Osteoblast (primary cell): ENCODE measurements at regions not wholly inside any gene's neighbourhood (a gene's known extent, or its start where the extent isn't known, plus 50 kb on each side); places are given as distances from the start of the nearest gene placed in this dataset.

Experiments used
- DNase-seq: peaks from one replicate; pipeline ENCODE4 v3.0.0; 2011; ENCODE audit warnings: low spot score, mixed read lengths; ENCODE audit not compliant: insufficient read length; ENCODE audit errors: missing footprints
- H2AFZ ChIP-seq: 2 replicates; pipeline ENCODE4 v1.6.0; 2011; ENCODE audit warnings: mild to moderate bottlenecking, low read length
- H3K27ac ChIP-seq: 2 replicates; pipeline ENCODE4 v1.5.1; 2011; ENCODE audit warnings: mild to moderate bottlenecking, low read depth, low read length, moderate library complexity
- H3K27me3 ChIP-seq: 2 replicates; pipeline ENCODE4 v1.6.0; 2012; ENCODE audit warnings: mild to moderate bottlenecking, control low read depth, inconsistent platforms, low read length, moderate library complexity; ENCODE audit not compliant: insufficient read depth
- H3K36me3 ChIP-seq: 2 replicates; pipeline ENCODE4 v1.5.1; 2011; ENCODE audit warnings: mild to moderate bottlenecking, low read length, control low read depth, moderate library complexity; ENCODE audit not compliant: insufficient read depth
- H3K4me1 ChIP-seq: 2 replicates; pipeline ENCODE4 v1.5.1; 2011; ENCODE audit warnings: mild to moderate bottlenecking, low read length, control low read depth, moderate library complexity; ENCODE audit not compliant: insufficient read depth
- H3K4me2 ChIP-seq: 2 replicates; pipeline ENCODE4 v1.6.0; 2011; ENCODE audit warnings: mild to moderate bottlenecking, low read length; ENCODE audit not compliant: insufficient read depth
- H3K4me3 ChIP-seq: fragments of 200-600 bp; sonication (generic); 3 replicates; pipeline ENCODE4 v1.5.1; 2012; ENCODE audit warnings: mild to moderate bottlenecking, low read length, inconsistent platforms; ENCODE audit not compliant: insufficient read depth
- H3K79me2 ChIP-seq: 2 replicates; pipeline ENCODE4 v1.6.0; 2012; ENCODE audit warnings: mild to moderate bottlenecking, low read length, control low read depth, inconsistent platforms; ENCODE audit not compliant: insufficient read depth
- H3K9me3 ChIP-seq: 2 replicates; pipeline ENCODE4 v1.5.1; 2011; ENCODE audit warnings: low read depth, low read length, control low read depth
- H4K20me1 ChIP-seq: 2 replicates; pipeline ENCODE4 v1.6.0; 2012; ENCODE audit warnings: mild to moderate bottlenecking, low read length, control low read depth; ENCODE audit not compliant: insufficient read depth
- CTCF ChIP-seq: IDR thresholded peaks from 2 replicates; pipeline ENCODE4 v1.5.1; 2011; ENCODE audit warnings: mild to moderate bottlenecking, low read depth, low read length, moderate library complexity; ENCODE audit errors: extremely low read depth

DNA sequence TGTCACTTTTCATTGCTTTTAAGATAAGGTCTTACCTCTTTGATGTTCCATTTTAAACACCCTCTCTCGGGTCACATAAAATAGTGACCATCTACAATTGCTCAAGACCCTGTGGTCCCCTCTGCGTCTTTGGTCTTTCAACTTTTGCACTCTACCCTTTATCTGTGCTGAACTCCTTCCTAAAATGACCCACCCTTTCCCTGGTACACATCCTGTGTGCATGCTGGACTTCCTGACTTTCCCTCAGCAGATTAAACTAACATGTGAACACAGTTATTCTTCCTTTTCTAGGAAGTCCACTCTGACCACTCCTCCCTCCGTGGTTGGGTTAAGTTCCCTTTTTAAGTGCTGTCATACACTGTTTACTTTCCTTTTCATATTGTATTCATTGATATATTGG is 414.2 kb downstream of the GABRB3 start:
- no peaks in the 10 kb centered on the region for H3K79me2 ChIP-seq
- DNase-seq, result no peak
- H3K9me3 ChIP-seq, result no peaks in the 10 kb centered on the region
- no peaks in the 10 kb centered on the region for H4K20me1 ChIP-seq
- no peak overlapping the region for H3K27ac ChIP-seq
- no peak for TF ChIP-seq CTCF
- H3K36me3 ChIP-seq, result no peaks in the 10 kb centered on the region
- no peak overlapping the region for H3K4me2 ChIP-seq
- H3K4me1 ChIP-seq, result no peaks in the 10 kb centered on the region
- no peak overlapping the region for H2AFZ ChIP-seq
- no peaks in the 10 kb centered on the region for H3K27me3 ChIP-seq
- no peak overlapping the region for H3K4me3 ChIP-seq

- DNase-seq, result no peak
- Histone ChIP-seq H3K79me2 (no peaks in the 10 kb centered on the region), H3K4me2 (no peak overlapping the region), H3K27ac (no peak overlapping the region), H3K36me3 (no peaks in the 10 kb centered on the region), H2AFZ (no peak overlapping the region), H3K27me3 (no peaks in the 10 kb centered on the region), H4K20me1 (no peaks in the 10 kb centered on the region), H3K9me3 (no peaks in the 10 kb centered on the region), H3K4me3 (no peak overlapping the region), H3K4me1 (no peaks in the 10 kb centered on the region)
- no peak for TF ChIP-seq CTCF
These were observed 415.2 kb downstream of the GABRB3 start for GRCh38 chr15:26357653-26358052.

GRCh38 chr15:26355472-26356074 is 417.3 kb downstream of the GABRB3 start:
- H3K27ac ChIP-seq, result no peak overlapping the region
- no peak for TF ChIP-seq CTCF
- H3K27me3 ChIP-seq, result no peaks in the 10 kb centered on the region
- H4K20me1 ChIP-seq, result no peaks in the 10 kb centered on the region
- no peak overlapping the region for H3K4me3 ChIP-seq
- no peaks in the 10 kb centered on the region for H3K36me3 ChIP-seq
- H3K79me2 ChIP-seq, result no peaks in the 10 kb centered on the region
- no peaks in the 10 kb centered on the region for H3K4me1 ChIP-seq
- no peak overlapping the region for H2AFZ ChIP-seq
- no peaks in the 10 kb centered on the region for H3K9me3 ChIP-seq
- H3K4me2 ChIP-seq, result no peak overlapping the region
- DNase-seq, result no peak

DNA sequence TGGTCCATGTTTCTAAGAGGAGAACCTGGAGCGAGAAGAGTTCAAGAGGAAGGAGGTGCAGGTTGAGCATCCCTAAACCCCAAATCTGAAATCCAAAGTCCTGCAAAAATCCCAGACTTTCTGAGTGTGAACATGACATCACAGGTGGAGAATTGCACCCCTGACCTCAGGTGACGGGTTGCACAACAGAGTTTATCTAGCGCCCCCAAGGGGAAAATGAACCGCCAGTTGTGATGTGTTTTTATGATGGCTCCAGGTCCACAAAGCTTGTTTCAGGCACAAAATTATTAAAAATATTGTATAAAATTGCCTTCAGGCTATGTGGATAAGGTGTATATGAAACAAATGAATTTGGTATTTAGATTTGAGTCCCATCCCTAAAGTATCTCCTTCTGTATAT is 420.0 kb downstream of the GABRB3 start:
- H3K4me1 ChIP-seq, result no peaks in the 10 kb centered on the region
- no peak overlapping the region for H3K4me3 ChIP-seq
- no peaks in the 10 kb centered on the region for H3K36me3 ChIP-seq
- no peak overlapping the region for H3K4me2 ChIP-seq
- H2AFZ ChIP-seq, result no peak overlapping the region
- H3K79me2 ChIP-seq, result no peaks in the 10 kb centered on the region
- no peaks in the 10 kb centered on the region for H3K9me3 ChIP-seq
- H3K27ac ChIP-seq, result no peak overlapping the region
- no peaks in the 10 kb centered on the region for H4K20me1 ChIP-seq
- DNase-seq, result no peak
- H3K27me3 ChIP-seq, result no peaks in the 10 kb centered on the region
- TF ChIP-seq CTCF, result no peak
